ENCODE measurements at regions not wholly inside any gene's neighbourhood (a gene's known extent, or its start where the extent isn't known, plus 50 kb on each side); places are given as distances from the start of the nearest gene placed in this dataset.

GRCh38 chr18:9021458-9021857 is 81.0 kb upstream of the NDUFV2 start (continued):
- TF ChIP-seq TFE3 (CRISPR knock-in tag; IDR thresholded peaks at IDR 0.05) (no peak), MZF1 (CRISPR knock-in tag; IDR thresholded peaks at IDR 0.05; ENCODE audit: borderline replicate concordance) (no peak), ZNF33A (CRISPR knock-in tag; IDR thresholded peaks at IDR 0.05; ENCODE audit: borderline replicate concordance) (no peak), BRD4 (CRISPR knock-in tag; IDR thresholded peaks at IDR 0.05) (no peak), MLXIP (CRISPR knock-in tag; IDR thresholded peaks at IDR 0.05; ENCODE audit: borderline replicate concordance) (no peak), ZSCAN30 (CRISPR knock-in tag; IDR thresholded peaks at IDR 0.05) (no peak), ZBTB21 (CRISPR knock-in tag; IDR thresholded peaks at IDR 0.05) (no peak), ZBTB44 (CRISPR knock-in tag; IDR thresholded peaks at IDR 0.05) (no peak), IRF2 (CRISPR knock-in tag; IDR thresholded peaks at IDR 0.05) (no peak), SCMH1 (CRISPR knock-in tag; IDR thresholded peaks at IDR 0.05; ENCODE audit: borderline replicate concordance) (no peak), ZNF451 (CRISPR knock-in tag; IDR thresholded peaks at IDR 0.05) (no peak), RCOR2 (CRISPR knock-in tag; IDR thresholded peaks at IDR 0.05) (no peak), HNRNPL (IDR thresholded peaks at IDR 0.05; ENCODE audit: low read depth, low read length) (no peak)
